SJSA1 (cell line): ENCODE measurements at regions not wholly inside any gene's neighbourhood (a gene's known extent, or its start where the extent isn't known, plus 50 kb on each side); places are given as distances from the start of the nearest gene placed in this dataset.
"Not testable (repeated sequence)": the region's sequence is repeated elsewhere in the genome, so short reads cannot be mapped to it uniquely, and the experiment has no call there.

Experiments used
- DNase-seq, 2 experiments: peaks; one replicate each; pipeline ENCODE4 v3.0.0-alpha.2; 2015 to 2020; ENCODE audit warnings: low spot score in 2 of 2, low read depth in 1 of 2
- H3K27ac ChIP-seq: fragments of 250-450 bp; sonication (Bioruptor Pico); 2 replicates; pipeline ENCODE4 v1.5.1; 2020; ENCODE audit warnings: mild to moderate bottlenecking, moderate library complexity
- H3K27me3 ChIP-seq: fragments of 250-450 bp; sonication (Bioruptor Pico); replicated peaks from 2 replicates; pipeline ENCODE4 v1.5.1; 2020; ENCODE audit warnings: mild to moderate bottlenecking, moderate library complexity
- H3K36me3 ChIP-seq: fragments of 250-450 bp; sonication (Bioruptor Pico); 2 replicates; pipeline ENCODE4 v1.5.1; 2020; ENCODE audit warnings: mild to moderate bottlenecking
- H3K4me1 ChIP-seq: fragments of 250-450 bp; sonication (Bioruptor Pico); replicated peaks from 2 replicates; pipeline ENCODE4 v1.6.1; 2021; ENCODE audit warnings: mild to moderate bottlenecking
- H3K4me3 ChIP-seq: fragments of 250-450 bp; sonication (Bioruptor Pico); 2 replicates; pipeline ENCODE4 v1.5.1; 2020; ENCODE audit warnings: mild to moderate bottlenecking
- H3K9me3 ChIP-seq: fragments of 250-450 bp; sonication (Bioruptor Pico); replicated peaks from 2 replicates; pipeline ENCODE4 v1.5.1; 2020; ENCODE audit warnings: mild to moderate bottlenecking

DNA sequence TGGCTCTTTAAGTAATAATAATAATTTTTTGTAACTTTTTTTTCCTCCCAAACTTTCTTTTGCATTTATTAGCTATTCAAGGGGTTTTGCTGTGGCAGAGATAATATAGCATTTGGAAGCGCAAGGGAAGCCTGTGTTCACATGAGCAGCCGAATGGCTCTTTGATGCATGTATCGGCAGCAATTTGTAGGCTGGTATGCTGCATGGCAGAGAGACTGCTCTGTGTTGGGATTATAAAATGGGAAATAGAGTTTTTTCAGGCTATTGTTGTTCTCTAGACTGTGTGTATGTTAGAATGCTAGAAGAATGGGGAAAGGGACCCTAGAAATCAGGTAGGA lies 94.6 kb upstream of the SALL1 start:
- H3K27me3 ChIP-seq, result no peaks in the 10 kb centered on the region
- H3K9me3 ChIP-seq, result no peaks in the 10 kb centered on the region
- no peak for DNase-seq
- H3K36me3 ChIP-seq, result no peaks in the 10 kb centered on the region
- no peak overlapping the region for H3K27ac ChIP-seq
- H3K4me1 ChIP-seq, result peaks cover 7% of the 10 kb centered on the region
- H3K4me3 ChIP-seq, result no peak overlapping the region

DNA sequence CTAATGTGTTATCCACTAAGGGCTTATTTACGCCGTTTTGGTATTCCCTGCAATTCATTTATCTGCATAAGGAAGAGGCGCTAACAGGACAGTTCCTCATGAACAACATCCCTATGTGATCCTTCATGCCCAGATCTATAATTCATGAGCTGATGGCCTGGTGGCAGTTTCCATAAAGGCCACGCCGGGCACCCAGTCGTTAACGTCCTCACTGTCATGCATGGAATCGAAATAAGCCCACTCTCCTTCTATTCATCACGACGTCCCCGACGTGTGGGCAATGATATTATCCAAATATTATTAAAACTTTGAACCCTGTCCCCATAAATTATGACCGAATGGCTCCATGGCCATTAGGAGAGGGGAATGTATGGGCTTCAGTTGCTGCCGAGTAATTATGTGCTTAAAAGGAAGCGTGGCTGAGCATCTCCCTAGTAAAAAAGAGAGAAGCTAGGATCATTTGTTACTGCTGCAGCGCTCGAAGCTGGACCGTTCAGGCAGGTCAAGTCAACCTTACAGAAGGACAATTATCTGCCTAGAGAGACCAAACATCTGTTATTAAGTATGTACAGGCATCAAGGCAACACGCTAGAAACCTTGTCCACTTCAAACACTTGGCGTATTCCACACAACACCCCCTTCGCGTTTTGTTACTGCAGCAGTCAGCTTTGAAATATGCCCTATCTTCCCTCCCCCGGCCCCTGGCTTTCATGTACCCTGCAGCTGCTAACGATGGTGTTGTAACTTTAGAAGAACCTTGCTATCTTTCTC lies 94.0 kb upstream of the SALL1 start:
- no peak overlapping the region for H3K4me3 ChIP-seq
- no peaks in the 10 kb centered on the region for H3K27me3 ChIP-seq
- H3K4me1 ChIP-seq, result peaks cover 7% of the 10 kb centered on the region
- H3K36me3 ChIP-seq, result no peaks in the 10 kb centered on the region
- no peak overlapping the region for H3K27ac ChIP-seq
- H3K9me3 ChIP-seq, result no peaks in the 10 kb centered on the region
- DNase-seq, result no peak

DNA sequence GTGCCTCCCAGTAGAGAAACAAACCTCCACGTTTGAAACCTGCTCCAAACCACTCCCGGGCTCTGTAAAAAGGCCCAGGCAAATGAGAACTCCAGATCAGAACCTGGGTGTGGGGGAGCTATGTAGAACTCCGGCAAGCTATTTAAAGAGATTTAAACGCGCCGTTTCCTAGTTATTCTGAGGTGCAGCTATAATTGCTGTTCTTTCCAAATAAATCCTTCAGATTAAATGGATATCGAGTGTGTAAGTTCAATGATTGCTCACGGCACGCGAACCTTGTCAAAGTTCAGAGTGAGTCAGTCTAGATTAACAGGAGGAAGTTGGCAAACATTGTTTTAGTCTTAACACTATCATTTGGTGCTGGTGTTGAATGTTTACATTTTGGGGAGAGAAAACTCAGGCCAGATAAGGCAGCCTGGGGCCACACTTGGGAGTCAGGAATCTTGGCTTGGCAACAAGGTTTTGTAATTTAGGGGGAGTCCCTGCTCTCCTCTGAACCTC lies 92.9 kb upstream of the SALL1 start:
- DNase-seq, result no peak
- H3K27ac ChIP-seq, result no peak overlapping the region
- no peaks in the 10 kb centered on the region for H3K36me3 ChIP-seq
- peaks cover 7% of the 10 kb centered on the region for H3K4me1 ChIP-seq
- H3K27me3 ChIP-seq, result no peaks in the 10 kb centered on the region
- no peak overlapping the region for H3K4me3 ChIP-seq
- H3K9me3 ChIP-seq, result no peaks in the 10 kb centered on the region

DNA sequence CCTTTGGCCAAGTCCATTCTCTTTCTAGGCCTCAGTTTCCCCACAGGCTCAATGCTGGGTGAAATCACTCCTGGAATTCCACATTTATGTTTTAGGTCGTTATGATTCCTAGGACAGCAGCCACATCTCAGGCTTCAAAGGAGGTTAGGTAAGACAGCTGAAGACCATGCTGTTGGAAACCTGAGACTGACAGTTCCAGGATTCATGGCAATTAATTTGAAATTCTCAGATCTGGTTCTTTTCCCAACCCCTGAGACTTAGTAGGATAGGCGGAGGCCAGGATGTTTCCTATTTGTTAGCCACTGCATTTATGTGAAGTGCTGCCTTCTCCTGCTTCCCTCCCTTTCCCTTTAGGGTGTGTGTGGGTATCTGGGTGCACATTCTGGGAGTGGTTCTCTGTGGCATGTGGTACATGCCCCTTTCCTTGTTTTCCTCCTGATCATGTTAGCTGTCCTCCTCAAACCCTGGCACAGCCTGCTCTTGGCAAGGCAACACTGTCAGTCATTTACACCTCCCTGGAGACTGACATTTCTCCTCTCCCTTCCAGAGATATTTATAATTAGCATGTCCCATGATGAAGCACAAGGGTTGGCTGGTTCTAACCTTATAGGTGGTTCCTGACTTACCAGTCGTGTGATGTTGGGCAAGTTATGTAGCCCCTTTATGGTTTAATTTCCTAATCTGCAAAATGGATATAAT lies 91.4 kb upstream of the SALL1 start:
- Histone ChIP-seq H3K36me3 (no peaks in the 10 kb centered on the region), H3K4me1 (peaks cover 7% of the 10 kb centered on the region), H3K27ac (no peak overlapping the region), H3K9me3 (no peaks in the 10 kb centered on the region), H3K27me3 (no peaks in the 10 kb centered on the region), H3K4me3 (no peak overlapping the region)
- DNase-seq, result no peak

DNA sequence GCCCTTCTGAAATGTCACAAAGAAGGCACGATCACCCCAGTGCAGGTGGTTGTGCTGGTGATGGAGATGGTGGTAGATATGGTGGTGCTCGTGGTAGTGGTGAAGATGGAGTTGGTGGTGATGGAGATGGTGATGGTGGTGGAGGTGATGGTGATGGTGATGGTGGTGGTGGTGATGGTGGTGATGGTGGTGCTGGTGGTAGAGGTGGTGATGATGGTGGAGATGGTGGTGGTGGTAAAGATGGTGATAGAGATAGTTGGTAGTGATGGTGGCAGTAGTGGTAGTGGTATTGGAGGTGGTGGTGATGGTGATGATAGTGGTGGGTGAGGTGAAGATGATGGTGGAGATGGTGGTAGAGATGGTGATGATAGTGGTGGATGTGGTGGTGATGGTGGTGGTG lies 88.1 kb upstream of the SALL1 start:
- Histone ChIP-seq H3K27me3 (no peaks in the 10 kb centered on the region), H3K36me3 (no peaks in the 10 kb centered on the region), H3K9me3 (no peaks in the 10 kb centered on the region), H3K4me1 (peaks cover 4% of the 10 kb centered on the region), H3K4me3 (no peak overlapping the region), H3K27ac (no peak overlapping the region)
- no peak for DNase-seq

DNA sequence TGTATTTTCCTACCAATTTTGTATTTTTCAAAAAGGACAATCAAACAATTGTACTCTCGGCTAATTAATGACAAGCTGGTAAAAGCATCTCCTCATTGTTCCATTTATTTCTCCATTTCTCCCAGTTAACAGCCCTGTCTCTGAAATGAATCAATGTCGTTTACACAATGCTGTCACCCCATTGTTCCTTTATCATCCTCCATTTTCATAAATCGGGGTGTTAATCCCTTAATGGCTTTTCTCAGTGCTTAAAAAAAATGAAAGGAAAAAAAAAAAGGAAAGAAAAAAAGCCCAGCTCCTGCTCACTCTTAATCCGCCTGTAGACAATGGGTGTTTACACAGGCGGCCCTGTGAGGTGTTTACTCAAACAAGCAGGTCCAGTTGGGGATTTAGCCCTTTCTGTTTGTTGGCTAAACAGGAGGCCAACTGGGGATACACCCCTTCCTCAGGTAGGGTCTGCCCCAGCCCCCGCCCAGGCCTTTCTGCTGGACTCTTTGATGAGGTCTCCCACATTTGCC lies 86.8 kb upstream of the SALL1 start:
- no peak for DNase-seq
- no peak overlapping the region for H3K4me3 ChIP-seq
- no peaks in the 10 kb centered on the region for H3K27me3 ChIP-seq
- H3K4me1 ChIP-seq, result no peaks in the 10 kb centered on the region
- H3K27ac ChIP-seq, result no peak overlapping the region
- no peaks in the 10 kb centered on the region for H3K36me3 ChIP-seq
- no peaks in the 10 kb centered on the region for H3K9me3 ChIP-seq

DNA sequence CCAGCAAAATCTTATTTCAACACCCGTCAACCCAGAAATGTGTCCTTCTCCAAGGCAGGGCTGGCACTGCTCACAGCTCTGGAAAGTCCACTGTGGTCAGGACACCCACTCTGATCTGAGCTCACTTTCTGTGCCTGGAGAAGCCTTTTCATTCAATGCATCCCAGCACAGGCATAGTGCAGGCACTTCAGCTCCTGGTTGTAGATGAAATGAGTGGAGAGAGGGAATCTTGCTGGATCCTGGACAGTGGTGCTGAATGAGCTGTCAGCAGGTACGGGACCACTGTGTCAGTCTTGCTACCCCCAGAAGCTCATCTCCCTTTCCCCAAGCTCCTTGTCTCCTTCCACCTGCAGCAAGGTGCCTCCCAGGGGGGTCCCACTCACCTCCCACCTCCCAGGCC lies 86.1 kb upstream of the SALL1 start:
- H3K27me3 ChIP-seq, result no peaks in the 10 kb centered on the region
- no peak for DNase-seq
- no peak overlapping the region for H3K4me3 ChIP-seq
- no peaks in the 10 kb centered on the region for H3K9me3 ChIP-seq
- no peaks in the 10 kb centered on the region; the same call in 1 of the 2 replicates for H3K4me1 ChIP-seq
- no peaks in the 10 kb centered on the region for H3K36me3 ChIP-seq
- H3K27ac ChIP-seq, result no peak overlapping the region

DNA sequence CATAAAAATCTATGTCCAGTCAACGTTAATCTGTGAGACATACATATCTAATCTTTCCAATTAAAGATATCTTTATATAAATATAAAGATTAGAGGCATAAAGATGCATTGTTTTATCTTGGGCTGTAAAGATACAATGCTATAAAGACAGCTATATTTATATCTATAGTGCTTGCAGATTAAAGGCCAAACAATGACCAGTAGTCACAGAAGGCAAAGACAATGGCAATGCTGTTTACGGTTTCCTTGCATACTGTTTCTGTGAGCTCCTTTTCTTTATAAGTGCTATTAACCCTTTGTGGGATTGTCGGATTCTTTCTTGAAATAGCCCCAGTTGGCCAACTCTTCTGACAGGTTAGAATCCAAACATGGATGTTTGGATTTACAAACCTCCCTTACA lies 85.5 kb upstream of the SALL1 start:
- no peak for DNase-seq
- H3K4me3 ChIP-seq, result no peak overlapping the region
- H3K27me3 ChIP-seq, result no peaks in the 10 kb centered on the region
- H3K9me3 ChIP-seq, result no peaks in the 10 kb centered on the region
- H3K4me1 ChIP-seq, result peaks cover 6% of the 10 kb centered on the region
- H3K27ac ChIP-seq, result no peak overlapping the region
- no peaks in the 10 kb centered on the region for H3K36me3 ChIP-seq

DNA sequence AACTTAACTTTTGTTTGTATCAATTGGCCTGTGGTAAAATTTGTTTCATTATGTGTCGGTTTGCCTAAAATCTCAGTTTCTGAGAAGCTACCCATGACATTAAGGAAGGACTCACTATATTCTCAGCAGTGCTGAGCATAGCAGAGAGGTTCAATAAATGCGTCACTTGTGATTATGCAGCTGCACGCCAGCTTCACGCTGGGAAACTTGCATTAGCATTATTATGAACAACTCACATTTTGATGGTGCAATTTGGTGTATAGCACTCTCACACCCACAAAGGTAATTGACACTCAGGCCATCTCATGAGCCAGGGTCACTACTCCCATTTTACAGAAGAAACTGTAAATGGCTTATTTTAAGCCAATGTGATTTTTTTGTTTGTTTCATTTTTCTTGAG lies 80.6 kb upstream of the SALL1 start:
- no peak for DNase-seq
- H3K9me3 ChIP-seq, result no peaks in the 10 kb centered on the region
- H3K27me3 ChIP-seq, result no peaks in the 10 kb centered on the region
- H3K4me3 ChIP-seq, result no peak overlapping the region
- H3K27ac ChIP-seq, result no peak overlapping the region
- no peaks in the 10 kb centered on the region for H3K36me3 ChIP-seq
- H3K4me1 ChIP-seq, result peaks cover 8% of the 10 kb centered on the region

DNA sequence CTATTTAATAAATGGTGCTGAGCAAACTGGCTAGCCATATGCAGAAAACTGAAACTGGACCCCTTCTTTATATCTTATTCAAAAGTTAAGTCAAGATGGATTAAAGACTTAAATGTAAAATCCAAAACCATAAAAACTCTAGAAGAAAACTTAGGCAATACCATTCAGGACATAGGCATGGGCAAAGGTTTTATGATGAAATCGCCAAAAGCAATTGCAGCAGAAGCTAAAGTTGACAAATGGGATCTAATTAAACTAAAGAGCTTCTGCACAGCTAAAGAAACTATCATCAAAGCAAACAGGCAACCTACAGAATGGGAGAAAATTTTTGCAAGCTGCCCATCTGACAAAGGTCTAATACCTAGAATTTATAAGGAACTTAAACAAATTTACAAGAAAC lies 79.0 kb upstream of the SALL1 start:
- not testable (repeated sequence) for DNase-seq, H3K27ac ChIP-seq, H3K4me1 ChIP-seq, H3K27me3 ChIP-seq, H3K9me3 ChIP-seq, H3K4me3 ChIP-seq, H3K36me3 ChIP-seq

DNA sequence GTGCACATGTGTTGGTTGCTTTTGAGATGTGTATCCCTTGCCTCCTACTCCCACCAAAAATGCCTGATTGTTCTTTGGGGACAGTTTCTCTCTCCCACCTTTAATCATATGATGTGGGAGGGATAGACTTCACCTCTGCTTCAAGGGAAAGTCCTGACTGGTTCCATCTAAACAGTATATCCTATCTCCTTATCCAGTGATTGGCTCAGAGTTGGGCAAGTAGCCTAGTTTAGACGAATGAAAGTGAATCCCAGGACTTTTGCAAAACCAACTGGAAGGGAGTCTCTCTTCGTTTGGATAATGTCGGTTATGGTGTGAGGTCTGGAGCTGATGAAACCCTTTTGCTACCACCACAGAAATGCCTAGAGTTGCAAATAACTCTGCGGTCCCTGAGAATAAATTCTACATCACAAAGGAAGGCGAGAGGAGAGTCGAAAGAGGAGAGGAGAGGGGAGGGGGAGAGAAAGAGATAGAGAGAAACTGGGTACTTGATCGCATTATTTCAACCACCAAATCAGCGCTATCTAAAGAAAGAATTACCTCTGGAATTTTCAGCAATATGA lies 77.1 kb upstream of the SALL1 start:
- Histone ChIP-seq H3K4me3 (no peak overlapping the region), H3K27me3 (no peaks in the 10 kb centered on the region), H3K27ac (no peak overlapping the region), H3K4me1 (peaks cover 8% of the 10 kb centered on the region), H3K9me3 (no peaks in the 10 kb centered on the region), H3K36me3 (no peaks in the 10 kb centered on the region)
- no peak for DNase-seq

DNA sequence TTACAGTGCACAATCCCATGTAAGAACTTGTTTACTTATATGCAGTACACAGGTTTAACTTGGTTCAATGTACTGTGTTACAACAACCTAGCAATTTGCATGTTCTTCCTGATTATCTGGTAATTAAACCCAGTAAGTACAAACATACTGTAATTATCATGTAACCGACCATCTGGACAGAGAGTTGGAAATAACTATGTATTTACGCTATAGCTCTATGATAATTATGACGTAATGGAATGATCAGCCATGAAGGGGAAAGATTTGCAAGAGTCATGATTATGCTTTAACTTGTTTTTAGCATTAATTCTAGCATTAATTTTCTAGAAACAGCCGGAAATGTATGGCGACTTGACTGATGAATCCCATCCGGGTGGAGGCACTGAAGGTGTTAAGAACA lies 74.8 kb upstream of the SALL1 start:
- no peak overlapping the region for H3K4me3 ChIP-seq
- H3K9me3 ChIP-seq, result no peaks in the 10 kb centered on the region
- no peaks in the 10 kb centered on the region for H3K4me1 ChIP-seq
- H3K36me3 ChIP-seq, result no peaks in the 10 kb centered on the region
- H3K27me3 ChIP-seq, result no peaks in the 10 kb centered on the region
- H3K27ac ChIP-seq, result no peak overlapping the region
- no peak for DNase-seq

DNA sequence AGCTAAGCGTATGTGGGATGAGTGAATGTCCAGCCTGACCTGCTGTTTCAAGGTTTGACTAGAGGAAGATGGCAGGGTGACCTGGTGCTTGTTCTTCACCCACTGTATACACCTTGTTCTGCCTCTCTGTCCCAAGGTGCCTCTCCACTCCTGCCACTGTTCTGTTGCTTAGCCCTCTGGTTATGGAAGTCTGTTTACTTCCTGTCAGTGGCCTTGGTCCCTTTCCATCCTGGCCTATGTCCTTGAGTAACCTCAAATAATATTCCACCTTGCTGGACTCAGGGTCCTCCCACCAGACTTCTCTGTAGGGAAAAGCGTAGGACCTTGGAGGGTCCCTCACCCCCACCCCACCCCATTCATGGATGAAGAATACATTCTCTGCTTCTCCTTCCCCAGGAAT lies 73.2 kb upstream of the SALL1 start:
- H3K4me3 ChIP-seq, result no peak overlapping the region
- no peaks in the 10 kb centered on the region for H3K4me1 ChIP-seq
- H3K9me3 ChIP-seq, result no peaks in the 10 kb centered on the region
- H3K27me3 ChIP-seq, result no peaks in the 10 kb centered on the region
- DNase-seq, result no peak
- no peak overlapping the region for H3K27ac ChIP-seq
- no peaks in the 10 kb centered on the region for H3K36me3 ChIP-seq

DNA sequence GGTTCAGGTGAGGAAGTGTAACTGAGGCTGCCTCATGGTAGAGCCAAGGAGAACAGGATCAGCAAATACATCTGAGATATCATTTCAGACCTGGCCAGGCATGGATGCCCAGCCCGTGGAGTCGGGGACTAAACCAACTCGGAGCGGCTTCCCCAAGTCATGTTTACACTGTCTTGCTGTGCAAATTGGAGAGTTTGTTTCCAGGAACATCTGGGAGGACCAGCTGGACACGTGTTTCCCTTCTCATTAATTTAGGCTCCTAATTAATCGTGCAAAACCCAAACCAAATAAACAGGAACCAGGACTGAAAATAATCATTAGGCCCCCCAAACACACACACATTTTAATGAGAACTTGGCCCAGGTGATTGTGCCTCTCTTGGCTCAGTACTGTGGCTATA lies 70.9 kb upstream of the SALL1 start:
- Histone ChIP-seq H3K36me3 (no peaks in the 10 kb centered on the region), H3K27ac (no peak overlapping the region), H3K9me3 (no peaks in the 10 kb centered on the region), H3K27me3 (no peaks in the 10 kb centered on the region), H3K4me3 (no peak overlapping the region), H3K4me1 (no peaks in the 10 kb centered on the region)
- DNase-seq, result no peak
